ENCODE measurements at regions not wholly inside any gene's neighbourhood (a gene's known extent, or its start where the extent isn't known, plus 50 kb on each side); places are given as distances from the start of the nearest gene placed in this dataset.

- no peak for TF ChIP-seq PPARA (CRISPR knock-in tag; IDR thresholded peaks at IDR 0.05; ENCODE audit: borderline replicate concordance)
- no peak for TF ChIP-seq CREB5 (CRISPR knock-in tag; IDR thresholded peaks at IDR 0.05; ENCODE audit: low read depth)
- TF ChIP-seq RARB (CRISPR knock-in tag; IDR thresholded peaks at IDR 0.05): no peak
- TF ChIP-seq ZFP3 (CRISPR knock-in tag; IDR thresholded peaks at IDR 0.05): no peak
- TF ChIP-seq TOX (CRISPR knock-in tag; IDR thresholded peaks at IDR 0.05; ENCODE audit: borderline replicate concordance): no peak
- TF ChIP-seq POU6F1 (CRISPR knock-in tag; IDR thresholded peaks at IDR 0.05; ENCODE audit: borderline replicate concordance, low read depth): no peak
- TF ChIP-seq ZNF70 (CRISPR knock-in tag; IDR thresholded peaks at IDR 0.05): no peak
- no peak for TF ChIP-seq CSDC2 (CRISPR knock-in tag; IDR thresholded peaks at IDR 0.05)
- TF ChIP-seq ARNTL (CRISPR knock-in tag; IDR thresholded peaks at IDR 0.05; ENCODE audit: borderline replicate concordance, low read depth): no peak
- TF ChIP-seq, protein P1, sequence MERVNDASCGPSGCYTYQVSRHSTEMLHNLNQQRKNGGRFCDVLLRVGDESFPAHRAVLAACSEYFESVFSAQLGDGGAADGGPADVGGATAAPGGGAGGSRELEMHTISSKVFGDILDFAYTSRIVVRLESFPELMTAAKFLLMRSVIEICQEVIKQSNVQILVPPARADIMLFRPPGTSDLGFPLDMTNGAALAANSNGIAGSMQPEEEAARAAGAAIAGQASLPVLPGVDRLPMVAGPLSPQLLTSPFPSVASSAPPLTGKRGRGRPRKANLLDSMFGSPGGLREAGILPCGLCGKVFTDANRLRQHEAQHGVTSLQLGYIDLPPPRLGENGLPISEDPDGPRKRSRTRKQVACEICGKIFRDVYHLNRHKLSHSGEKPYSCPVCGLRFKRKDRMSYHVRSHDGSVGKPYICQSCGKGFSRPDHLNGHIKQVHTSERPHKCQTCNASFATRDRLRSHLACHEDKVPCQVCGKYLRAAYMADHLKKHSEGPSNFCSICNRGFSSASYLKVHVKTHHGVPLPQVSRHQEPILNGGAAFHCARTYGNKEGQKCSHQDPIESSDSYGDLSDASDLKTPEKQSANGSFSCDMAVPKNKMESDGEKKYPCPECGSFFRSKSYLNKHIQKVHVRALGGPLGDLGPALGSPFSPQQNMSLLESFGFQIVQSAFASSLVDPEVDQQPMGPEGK (CRISPR knock-in tag; IDR thresholded peaks at IDR 0.05; ENCODE audit: borderline replicate concordance): no peak
- no peak for TF ChIP-seq BACH2 (CRISPR knock-in tag; IDR thresholded peaks at IDR 0.05; ENCODE audit: borderline replicate concordance)
- TF ChIP-seq ZFP30 (CRISPR knock-in tag; IDR thresholded peaks at IDR 0.05): no peak
- no peak for TF ChIP-seq SNAI2 (CRISPR knock-in tag; IDR thresholded peaks at IDR 0.05)
- no peak for TF ChIP-seq ZNF565 (CRISPR knock-in tag; conservative IDR thresholded peaks at IDR 0.05; ENCODE audit: low read depth)
- no peak for TF ChIP-seq ESRRG (CRISPR knock-in tag; IDR thresholded peaks at IDR 0.05)
- no peak for TF ChIP-seq ZNF8 (CRISPR knock-in tag; IDR thresholded peaks at IDR 0.05)
- TF ChIP-seq, protein P2, sequence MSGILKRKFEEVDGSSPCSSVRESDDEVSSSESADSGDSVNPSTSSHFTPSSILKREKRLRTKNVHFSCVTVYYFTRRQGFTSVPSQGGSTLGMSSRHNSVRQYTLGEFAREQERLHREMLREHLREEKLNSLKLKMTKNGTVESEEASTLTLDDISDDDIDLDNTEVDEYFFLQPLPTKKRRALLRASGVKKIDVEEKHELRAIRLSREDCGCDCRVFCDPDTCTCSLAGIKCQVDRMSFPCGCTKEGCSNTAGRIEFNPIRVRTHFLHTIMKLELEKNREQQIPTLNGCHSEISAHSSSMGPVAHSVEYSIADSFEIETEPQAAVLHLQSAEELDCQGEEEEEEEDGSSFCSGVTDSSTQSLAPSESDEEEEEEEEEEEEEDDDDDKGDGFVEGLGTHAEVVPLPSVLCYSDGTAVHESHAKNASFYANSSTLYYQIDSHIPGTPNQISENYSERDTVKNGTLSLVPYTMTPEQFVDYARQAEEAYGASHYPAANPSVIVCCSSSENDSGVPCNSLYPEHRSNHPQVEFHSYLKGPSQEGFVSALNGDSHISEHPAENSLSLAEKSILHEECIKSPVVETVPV (CRISPR knock-in tag; IDR thresholded peaks at IDR 0.05): no peak
- no peak for TF ChIP-seq ISL1 (CRISPR knock-in tag; IDR thresholded peaks at IDR 0.05)
- no peak for TF ChIP-seq GLIS3 (CRISPR knock-in tag; IDR thresholded peaks at IDR 0.05)
- ATAC-seq: no peak
Observed at GRCh38 chr3:46133285-46133684, 74.8 kb downstream of the CCR1 start.

DNA sequence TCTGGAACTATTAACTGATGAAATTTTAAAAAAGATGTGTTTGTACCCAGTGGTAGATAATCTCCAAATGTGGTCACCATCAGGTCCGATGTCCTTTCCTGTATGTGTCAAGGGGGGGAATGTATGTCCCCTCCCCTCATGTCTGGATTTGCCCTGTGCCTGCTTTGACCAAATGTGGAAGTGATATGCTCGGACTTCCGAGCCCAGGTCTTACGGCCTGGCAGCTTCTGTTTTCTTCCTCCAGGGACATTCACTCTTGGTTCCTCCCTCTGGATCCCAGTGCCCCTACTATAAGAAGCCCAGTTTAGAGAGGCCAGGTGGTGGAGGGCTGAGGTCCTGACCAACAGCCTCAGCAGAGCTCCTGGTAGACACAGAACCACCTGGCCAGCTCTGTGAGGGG, 75.5 kb downstream of the CCR1 start:
- ATAC-seq: no peak
- TF ChIP-seq TOX (CRISPR knock-in tag; IDR thresholded peaks at IDR 0.05; ENCODE audit: borderline replicate concordance) (no peak), PPARA (CRISPR knock-in tag; IDR thresholded peaks at IDR 0.05; ENCODE audit: borderline replicate concordance) (no peak), SNAI2 (CRISPR knock-in tag; IDR thresholded peaks at IDR 0.05) (no peak), ARNTL (CRISPR knock-in tag; IDR thresholded peaks at IDR 0.05; ENCODE audit: borderline replicate concordance, low read depth) (no peak), OSR1 (CRISPR knock-in tag; IDR thresholded peaks at IDR 0.05) (no peak)
- TF ChIP-seq, protein P3, sequence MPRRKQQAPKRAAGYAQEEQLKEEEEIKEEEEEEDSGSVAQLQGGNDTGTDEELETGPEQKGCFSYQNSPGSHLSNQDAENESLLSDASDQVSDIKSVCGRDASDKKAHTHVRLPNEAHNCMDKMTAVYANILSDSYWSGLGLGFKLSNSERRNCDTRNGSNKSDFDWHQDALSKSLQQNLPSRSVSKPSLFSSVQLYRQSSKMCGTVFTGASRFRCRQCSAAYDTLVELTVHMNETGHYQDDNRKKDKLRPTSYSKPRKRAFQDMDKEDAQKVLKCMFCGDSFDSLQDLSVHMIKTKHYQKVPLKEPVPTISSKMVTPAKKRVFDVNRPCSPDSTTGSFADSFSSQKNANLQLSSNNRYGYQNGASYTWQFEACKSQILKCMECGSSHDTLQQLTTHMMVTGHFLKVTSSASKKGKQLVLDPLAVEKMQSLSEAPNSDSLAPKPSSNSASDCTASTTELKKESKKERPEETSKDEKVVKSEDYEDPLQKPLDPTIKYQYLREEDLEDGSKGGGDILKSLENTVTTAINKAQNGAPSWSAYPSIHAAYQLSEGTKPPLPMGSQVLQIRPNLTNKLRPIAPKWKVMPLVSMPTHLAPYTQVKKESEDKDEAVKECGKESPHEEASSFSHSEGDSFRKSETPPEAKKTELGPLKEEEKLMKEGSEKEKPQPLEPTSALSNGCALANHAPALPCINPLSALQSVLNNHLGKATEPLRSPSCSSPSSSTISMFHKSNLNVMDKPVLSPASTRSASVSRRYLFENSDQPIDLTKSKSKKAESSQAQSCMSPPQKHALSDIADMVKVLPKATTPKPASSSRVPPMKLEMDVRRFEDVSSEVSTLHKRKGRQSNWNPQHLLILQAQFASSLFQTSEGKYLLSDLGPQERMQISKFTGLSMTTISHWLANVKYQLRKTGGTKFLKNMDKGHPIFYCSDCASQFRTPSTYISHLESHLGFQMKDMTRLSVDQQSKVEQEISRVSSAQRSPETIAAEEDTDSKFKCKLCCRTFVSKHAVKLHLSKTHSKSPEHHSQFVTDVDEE (CRISPR knock-in tag; IDR thresholded peaks at IDR 0.05): no peak
- TF ChIP-seq, protein P1 (CRISPR knock-in tag; IDR thresholded peaks at IDR 0.05; ENCODE audit: borderline replicate concordance): no peak
- TF ChIP-seq, protein P2 (CRISPR knock-in tag; IDR thresholded peaks at IDR 0.05): no peak
